ENCODE measurements at regions not wholly inside any gene's neighbourhood (a gene's known extent, or its start where the extent isn't known, plus 50 kb on each side); places are given as distances from the start of the nearest gene placed in this dataset.

DNA sequence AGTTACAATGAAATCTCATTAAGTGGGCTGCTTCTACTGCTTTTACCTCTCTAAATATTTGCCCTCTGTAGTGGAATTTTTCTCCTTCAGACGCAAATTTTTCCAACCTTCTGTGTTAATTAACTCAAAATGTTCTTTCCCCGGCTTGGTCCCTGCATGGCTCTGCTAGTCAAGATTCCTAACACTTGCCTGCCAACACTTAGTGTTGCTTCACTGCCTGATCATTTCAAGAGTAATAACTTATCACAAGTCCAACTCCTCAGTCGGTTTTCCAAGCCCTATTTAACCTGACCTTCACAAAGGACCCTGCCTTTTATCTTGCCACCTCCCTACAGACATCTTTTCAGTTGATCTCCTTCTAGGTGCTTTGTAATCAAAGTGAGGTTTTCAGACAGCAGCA, 142.7 kb downstream of the HRH4 start:
- Histone ChIP-seq H4K20me1 (ENCODE audit: insufficient read depth, low read length) (no peaks in the 10 kb centered on the region), H3K56ac (ENCODE audit: extremely low read depth, insufficient read depth, low read length) (no peak overlapping the region), H3K9ac (ENCODE audit: low read depth, low read length) (no peak overlapping the region), H3K27me3 (ENCODE audit: control insufficient read depth, insufficient read depth, low read length) (peaks cover 5% of the 10 kb centered on the region; the same call in 1 of the 2 replicates), H3K27ac (ENCODE audit: insufficient read depth, low read length) (no peak overlapping the region), H2AK9ac (replicated peaks; ENCODE audit: low read depth, low read length, poor library complexity) (no peak overlapping the region), H4K8ac (ENCODE audit: low read depth in 2 of 2, low read length in 2 of 2) (peak overlapping the region in 1 of 2 experiments; percentile 6; a peak in 1 of 4 replicates), H2BK120ac (ENCODE audit: low read depth, low read length) (peak overlapping the region; percentile 66), H3K14ac (replicated peaks; ENCODE audit: low read depth, low read length) (peak overlapping the region; percentile 80), H3K4me1 (ENCODE audit: control insufficient read depth, insufficient read depth, low read length) (peaks cover 2% of the 10 kb centered on the region; the same call in 1 of the 2 replicates), H4K5ac (ENCODE audit: low read depth, low read length) (peak overlapping the region; percentile 53), H2AFZ (replicated peaks; ENCODE audit: low read length, poor library complexity) (no peak overlapping the region), H3K9me1 (ENCODE audit: insufficient read depth, low read length) (0 out of 2 replicates have a peak, but pooled peaks cover 3% of the 10 kb centered on the region), H2BK5ac (ENCODE audit: low read depth, low read length, poor library complexity, severe bottlenecking) (no peak overlapping the region), H3K9me3 (ENCODE audit: control insufficient read depth, insufficient read depth, low read length) (no peaks in the 10 kb centered on the region), H3K4me2 (ENCODE audit: low read depth, low read length) (no peak overlapping the region), H3K36me3 (ENCODE audit: control insufficient read depth, insufficient read depth, low read length) (no peaks in the 10 kb centered on the region), H2AK5ac (ENCODE audit: low read depth, low read length) (no peak overlapping the region), H3K4ac (ENCODE audit: low read depth, low read length) (peak overlapping the region; percentile 12), H2BK15ac (ENCODE audit: low read depth, low read length) (no peak overlapping the region), H3K23ac (ENCODE audit: low read depth, low read length) (no peak overlapping the region), H2BK20ac (ENCODE audit: low read depth, low read length) (peak overlapping the region; percentile 94), H3K4me3 (ENCODE audit: insufficient read depth, low read depth, low read length) (no peak overlapping the region), H3K18ac (ENCODE audit: low read depth, low read length) (peak overlapping the region; percentile 9; the same call in 1 of the 2 replicates), H4K91ac (ENCODE audit: insufficient read depth, low read depth, low read length) (peak overlapping the region; percentile 82; the same call in 1 of the 2 replicates), H3K79me1 (ENCODE audit: low read depth in 1 of 2, low read length in 2 of 2) (no peaks in the 10 kb centered on the region)
- CTCF ChIA-PET = interaction anchor here (1.4 kb wide), 1 partner anchor 99 kb away, joined by 3 read pairs; no protein-coding TSS in a partner anchor
- TF ChIP-seq RFX5 (IDR thresholded peaks at IDR 0.05; ENCODE audit: low read depth, low read length) (no peak), SMC3 (IDR thresholded peaks at IDR 0.05; ENCODE audit: low read depth, low read length) (no peak), MAFK (IDR thresholded peaks at IDR 0.05; ENCODE audit: low read depth, low read length) (no peak), MXI1 (IDR thresholded peaks at IDR 0.05; ENCODE audit: borderline replicate concordance, low read depth, low read length) (no peak), RCOR1 (IDR thresholded peaks at IDR 0.05; ENCODE audit: insufficient replicate concordance, low read length) (no peak), CHD1 (IDR thresholded peaks at IDR 0.05; ENCODE audit: low read depth, low read length) (no peak), CEBPB (IDR thresholded peaks at IDR 0.05; ENCODE audit: low read depth, low read length) (no peak), FOS (IDR thresholded peaks at IDR 0.05; ENCODE audit: low read depth, low read length) (no peak), RAD21 (IDR thresholded peaks at IDR 0.05; ENCODE audit: low read length) (no peak), MAZ (IDR thresholded peaks at IDR 0.05; ENCODE audit: borderline replicate concordance, low read depth, low read length) (no peak)
- TF ChIP-seq, protein P1, sequence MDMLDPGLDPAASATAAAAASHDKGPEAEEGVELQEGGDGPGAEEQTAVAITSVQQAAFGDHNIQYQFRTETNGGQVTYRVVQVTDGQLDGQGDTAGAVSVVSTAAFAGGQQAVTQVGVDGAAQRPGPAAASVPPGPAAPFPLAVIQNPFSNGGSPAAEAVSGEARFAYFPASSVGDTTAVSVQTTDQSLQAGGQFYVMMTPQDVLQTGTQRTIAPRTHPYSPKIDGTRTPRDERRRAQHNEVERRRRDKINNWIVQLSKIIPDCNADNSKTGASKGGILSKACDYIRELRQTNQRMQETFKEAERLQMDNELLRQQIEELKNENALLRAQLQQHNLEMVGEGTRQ (IDR thresholded peaks at IDR 0.05; ENCODE audit: low read depth, low read length) = no peak
- no peak for ATAC-seq (ENCODE audit: low read depth)
- no peak for DNase-seq
- intact Hi-C loops (cut with micrococcal nuclease) = loop anchor here (10.0 kb wide), 1 partner anchor 752 kb away; the partner anchor contains the start of gene ZNF521
- no TSS peak for BruUV-seq (replicated peaks)
- no CpG with 5 or more reads among the region's 3 CpGs for WGBS, 2 experiments (ENCODE audit: extremely low coverage in 2 of 2, insufficient read length in 1 of 2)
- in situ Hi-C loops (cut with MboI; ENCODE audit: low sequenced_read_pairs) = loop anchor here (5.0 kb wide), 1 partner anchor 119 kb away; no protein-coding TSS in a partner anchor
- dilution Hi-C loops (cut with HindIII; ENCODE audit: low sequenced_read_pairs, unreplicated experiment) = no loop called here
- POLR2A ChIA-PET (ENCODE audit: unreplicated experiment) = no interaction called here
